Keratinocyte (primary cell): ENCODE measurements at regions not wholly inside any gene's neighbourhood (a gene's known extent, or its start where the extent isn't known, plus 50 kb on each side); places are given as distances from the start of the nearest gene placed in this dataset.

Source experiments
- CTCF ChIP-seq, 3 experiments: IDR thresholded peaks in 1 of 3; conservative IDR thresholded peaks in 1 of 3; optimal IDR thresholded peaks in 1 of 3; 2 replicates in 2 of 3; 3 replicates in 1 of 3; pipeline versions ENCODE3 to v1.5.1; 2011; ENCODE audit warnings: low read length in 3 of 3, mild to moderate bottlenecking in 3 of 3, moderate library complexity in 2 of 3, control low read depth in 1 of 3, inconsistent platforms in 1 of 3; ENCODE audit not compliant: insufficient read depth in 2 of 3; ENCODE audit errors: extremely low read depth in 1 of 3
- EZH2 ChIP-seq: IDR thresholded peaks from one replicate; pipeline ENCODE4 v1.6.1; 2012; ENCODE audit warnings: inconsistent platforms, mild to moderate bottlenecking, low read length, moderate library complexity

- TF ChIP-seq CTCF (optimal IDR thresholded peaks at IDR 0.05 in 1 of 3, IDR thresholded peaks at IDR 0.05 in 1 of 3, conservative IDR thresholded peaks at IDR 0.05 in 1 of 3; ENCODE audit: extremely low read depth in 1 of 3, insufficient read depth in 2 of 3, low read length in 3 of 3) (no peak), EZH2 (no peak)
These were observed 86.2 kb upstream of the ZBTB18 start for GRCh38 chr1:243964915-243965314.
